Erythroblast (primary cell): ENCODE measurements at regions not wholly inside any gene's neighbourhood (a gene's known extent, or its start where the extent isn't known, plus 50 kb on each side); places are given as distances from the start of the nearest gene placed in this dataset.
A peak's percentile ranks its signal among the peaks of the same experiment; 100 is the strongest.

ENCODE experiments used
- DNase-seq, 2 experiments: peaks; one replicate each; lab custom pipeline; 2025; lab: John Stamatoyannopoulos, UW
- GATA1 ChIP-seq: IDR thresholded peaks from 2 replicates; pipeline ENCODE4 v1.6.1; 2011; ENCODE audit warnings: low read depth, mild to moderate bottlenecking, control low read depth, low read length, moderate library complexity
- POLR2A ChIP-seq: IDR thresholded peaks from 2 replicates; pipeline ENCODE4 v1.6.1; 2011; ENCODE audit warnings: mild to moderate bottlenecking, low read length

- DNase-seq = no peak
Measured at GRCh38 chr10:105800641-105801040, 1159.6 kb downstream of the SORCS3 start.

GRCh38 chr10:105798328-105798889 lies 1157.3 kb downstream of the SORCS3 start:
- DNase-seq = no peak
- TF ChIP-seq POLR2A (no peak), GATA1 (no peak)

More at GRCh38 chr10:105800641-105801040, 1159.6 kb downstream of the SORCS3 start:
- TF ChIP-seq GATA1 (no peak), POLR2A (no peak)

GRCh38 chr10:105797234-105797890 lies 1156.3 kb downstream of the SORCS3 start:
- TF ChIP-seq POLR2A (no peak), GATA1 (no peak)
- peak; percentile 8 to 30 for DNase-seq

GRCh38 chr10:105793071-105793470 lies 1152.0 kb downstream of the SORCS3 start:
- TF ChIP-seq POLR2A = no peak
- TF ChIP-seq GATA1 = no peak
- DNase-seq = no peak

GRCh38 chr10:105785721-105786120 lies 1144.6 kb downstream of the SORCS3 start:
- DNase-seq = no peak
- TF ChIP-seq POLR2A (no peak), GATA1 (no peak)

GRCh38 chr10:105783936-105784483 lies 1142.9 kb downstream of the SORCS3 start:
- DNase-seq = no peak
- TF ChIP-seq GATA1 = no peak

- no peak for DNase-seq
- TF ChIP-seq POLR2A (no peak), GATA1 (no peak)
Measured at GRCh38 chr10:105774881-105775280, 1133.8 kb downstream of the SORCS3 start.

- DNase-seq = no peak
- TF ChIP-seq GATA1 (no peak), POLR2A (no peak)
Measured at GRCh38 chr10:105774351-105774750, 1133.3 kb downstream of the SORCS3 start.

GRCh38 chr10:105770524-105771212 lies 1129.6 kb downstream of the SORCS3 start:
- no peak for DNase-seq
- TF ChIP-seq POLR2A (no peak), GATA1 (no peak)

- no peak for DNase-seq
- TF ChIP-seq POLR2A = no peak
- TF ChIP-seq GATA1 = no peak
Measured at GRCh38 chr10:105769248-105770184, 1128.4 kb downstream of the SORCS3 start.

- TF ChIP-seq POLR2A (no peak), GATA1 (no peak)
- DNase-seq = no peak
Measured at GRCh38 chr10:105763611-105764010, 1122.5 kb downstream of the SORCS3 start.

GRCh38 chr10:105761576-105762260 lies 1120.6 kb downstream of the SORCS3 start:
- no peak for TF ChIP-seq POLR2A
- no peak for TF ChIP-seq GATA1
- no peak for DNase-seq

- DNase-seq = no peak
- TF ChIP-seq GATA1 = no peak
- no peak for TF ChIP-seq POLR2A
Measured at GRCh38 chr10:105759669-105760068, 1118.6 kb downstream of the SORCS3 start.
